ENCODE measurements at regions not wholly inside any gene's neighbourhood (a gene's known extent, or its start where the extent isn't known, plus 50 kb on each side); places are given as distances from the start of the nearest gene placed in this dataset.
"Not testable (repeated sequence)": the region's sequence is repeated elsewhere in the genome, so short reads cannot be mapped to it uniquely, and the experiment has no call there.

GRCh38 chr7:55707410-55707809 lies 135.1 kb upstream of the VOPP1 start:
- DNase-seq (ENCODE audit: low read depth, low spot score); in situ Hi-C loops (cut with HindIII; ENCODE audit: low pct_unique_long_range_greater_than_20kb, low sequenced_read_pairs): not testable (repeated sequence)

- DNase-seq (ENCODE audit: low read depth, low spot score); in situ Hi-C loops (cut with HindIII; ENCODE audit: low pct_unique_long_range_greater_than_20kb, low sequenced_read_pairs): not testable (repeated sequence)
Observed at GRCh38 chr7:55706451-55707195, 134.3 kb upstream of the VOPP1 start.

GRCh38 chr7:55705728-55706450 lies 133.6 kb upstream of the VOPP1 start:
- DNase-seq (ENCODE audit: low read depth, low spot score); in situ Hi-C loops (cut with HindIII; ENCODE audit: low pct_unique_long_range_greater_than_20kb, low sequenced_read_pairs): not testable (repeated sequence)

GRCh38 chr7:55702831-55703230 lies 130.5 kb upstream of the VOPP1 start:
- in situ Hi-C loops (cut with HindIII; ENCODE audit: low pct_unique_long_range_greater_than_20kb, low sequenced_read_pairs); DNase-seq (ENCODE audit: low read depth, low spot score): not testable (repeated sequence)

GRCh38 chr7:55699450-55699842 lies 127.1 kb upstream of the VOPP1 start:
- in situ Hi-C loops (cut with HindIII; ENCODE audit: low pct_unique_long_range_greater_than_20kb, low sequenced_read_pairs); DNase-seq (ENCODE audit: low read depth, low spot score): not testable (repeated sequence)

GRCh38 chr7:55698607-55699449 lies 126.5 kb upstream of the VOPP1 start:
- peak; percentile 52 for DNase-seq (ENCODE audit: low read depth, low spot score)
- in situ Hi-C loops (cut with HindIII; ENCODE audit: low pct_unique_long_range_greater_than_20kb, low sequenced_read_pairs): not testable (repeated sequence)

- DNase-seq (ENCODE audit: low read depth, low spot score); in situ Hi-C loops (cut with HindIII; ENCODE audit: low pct_unique_long_range_greater_than_20kb, low sequenced_read_pairs): not testable (repeated sequence)
Observed at GRCh38 chr7:55695893-55696701, 123.8 kb upstream of the VOPP1 start.

- DNase-seq (ENCODE audit: low read depth, low spot score); in situ Hi-C loops (cut with HindIII; ENCODE audit: low pct_unique_long_range_greater_than_20kb, low sequenced_read_pairs): not testable (repeated sequence)
Observed at GRCh38 chr7:55694484-55694883, 122.2 kb upstream of the VOPP1 start.

- in situ Hi-C loops (cut with HindIII; ENCODE audit: low pct_unique_long_range_greater_than_20kb, low sequenced_read_pairs): not testable (repeated sequence)
- DNase-seq (ENCODE audit: low read depth, low spot score): peak; percentile 91
Observed at GRCh38 chr7:55688684-55689681, 116.7 kb upstream of the VOPP1 start.

GRCh38 chr7:55688261-55688660 lies 116.0 kb upstream of the VOPP1 start:
- DNase-seq (ENCODE audit: low read depth, low spot score); in situ Hi-C loops (cut with HindIII; ENCODE audit: low pct_unique_long_range_greater_than_20kb, low sequenced_read_pairs): not testable (repeated sequence)

GRCh38 chr7:55687252-55687651 lies 115.0 kb upstream of the VOPP1 start:
- DNase-seq (ENCODE audit: low read depth, low spot score); in situ Hi-C loops (cut with HindIII; ENCODE audit: low pct_unique_long_range_greater_than_20kb, low sequenced_read_pairs): not testable (repeated sequence)

- DNase-seq (ENCODE audit: low read depth, low spot score); in situ Hi-C loops (cut with HindIII; ENCODE audit: low pct_unique_long_range_greater_than_20kb, low sequenced_read_pairs): not testable (repeated sequence)
Observed at GRCh38 chr7:55686771-55687170, 114.5 kb upstream of the VOPP1 start.

GRCh38 chr7:55683501-55683900 lies 111.2 kb upstream of the VOPP1 start:
- DNase-seq (ENCODE audit: low read depth, low spot score); in situ Hi-C loops (cut with HindIII; ENCODE audit: low pct_unique_long_range_greater_than_20kb, low sequenced_read_pairs): not testable (repeated sequence)

- DNase-seq (ENCODE audit: low read depth, low spot score); in situ Hi-C loops (cut with HindIII; ENCODE audit: low pct_unique_long_range_greater_than_20kb, low sequenced_read_pairs): not testable (repeated sequence)
Observed at GRCh38 chr7:55675589-55675988, 103.3 kb upstream of the VOPP1 start.

GRCh38 chr7:55673525-55673924 lies 101.2 kb upstream of the VOPP1 start:
- in situ Hi-C loops (cut with HindIII; ENCODE audit: low pct_unique_long_range_greater_than_20kb, low sequenced_read_pairs): not testable (repeated sequence)

GRCh38 chr7:55672084-55672483 lies 99.8 kb upstream of the VOPP1 start:
- in situ Hi-C loops (cut with HindIII; ENCODE audit: low pct_unique_long_range_greater_than_20kb, low sequenced_read_pairs); DNase-seq (ENCODE audit: low read depth, low spot score): not testable (repeated sequence)

More at GRCh38 chr7:55673525-55673924, 101.2 kb upstream of the VOPP1 start:
- DNase-seq (ENCODE audit: low read depth, low spot score): not testable (repeated sequence)

Data from SK-MEL-5 (cell line).